Lung (tissue), 11 donors: ENCODE measurements at regions not wholly inside any gene's neighbourhood (a gene's known extent, or its start where the extent isn't known, plus 50 kb on each side); places are given as distances from the start of the nearest gene placed in this dataset.

Experiments
- ATAC-seq: fragments of 200-7000 bp; cut with Tn5 transposase; one replicate; pipeline ENCODE4 v1.9.1; 2020; ENCODE audit warnings: moderate number of reproducible peaks; ENCODE audit not compliant: insufficient read depth, low FRiP score
- DNase-seq, 3 donors: peaks; one replicate each; pipeline ENCODE4 v3.0.0-alpha.2; 2013 to 2017
- H3K27ac ChIP-seq, 2 donors: one replicate each; pipeline ENCODE4 v1.5.1; 2013; ENCODE audit warnings: mild to moderate bottlenecking in 2 of 2, moderate library complexity in 2 of 2, control low read depth in 1 of 2, inconsistent platforms in 1 of 2, low read depth in 1 of 2, low read length in 1 of 2
- H3K27me3 ChIP-seq, 3 donors: one replicate each; pipeline ENCODE4 v1.5.1; 2013; ENCODE audit warnings: low read length in 2 of 3; ENCODE audit not compliant: control insufficient read depth in 3 of 3, insufficient read depth in 3 of 3
- H3K36me3 ChIP-seq, 4 donors: one replicate each; pipeline ENCODE4 v1.5.1; 2013; ENCODE audit warnings: low read length in 4 of 4, mild to moderate bottlenecking in 1 of 4, moderate library complexity in 1 of 4; ENCODE audit not compliant: control insufficient read depth in 4 of 4, insufficient read depth in 4 of 4
- H3K4me1 ChIP-seq, 5 donors: one replicate each; pipeline ENCODE4 v1.5.1; 2013; ENCODE audit warnings: low read length in 5 of 5, mild to moderate bottlenecking in 2 of 5, moderate library complexity in 1 of 5; ENCODE audit not compliant: control insufficient read depth in 5 of 5, insufficient read depth in 5 of 5
- H3K4me3 ChIP-seq: one replicate; pipeline ENCODE4 v1.5.1; 2013; ENCODE audit warnings: mild to moderate bottlenecking, control low read depth, moderate library complexity
- H3K9ac ChIP-seq, 2 donors: one replicate each; pipeline ENCODE4 v1.5.1; 2013; ENCODE audit warnings: low read length in 2 of 2, control low read depth in 1 of 2; ENCODE audit not compliant: insufficient read depth in 1 of 2
- H3K9me3 ChIP-seq, 4 donors: one replicate each; pipeline ENCODE4 v1.5.1; 2013; ENCODE audit warnings: low read length in 3 of 4, mild to moderate bottlenecking in 1 of 4, moderate library complexity in 1 of 4; ENCODE audit not compliant: control insufficient read depth in 4 of 4, insufficient read depth in 3 of 4
- CTCF ChIP-seq: IDR thresholded peaks from 2 replicates; pipeline ENCODE4 v1.5.1; 2012; ENCODE audit warnings: mild to moderate bottlenecking; ENCODE audit errors: control extremely low read depth, extremely low read depth
- WGBS, 2 donors: extraction: QIAGEN DNeasy Blood & Tissue Kit; methylation state at CpG; one replicate each; pipeline ENCODE4 v1.1.7; 2013; 5-methylcytosine and 5-hydroxymethylcytosine counted together
- donor health status: control.
- donor health status: control.
- donor health status: Bipolar disorder and iron deficiency.
- donor health status: healthy.
- donor health status: DM: yes; HTN: yes; CAD: no.

DNA sequence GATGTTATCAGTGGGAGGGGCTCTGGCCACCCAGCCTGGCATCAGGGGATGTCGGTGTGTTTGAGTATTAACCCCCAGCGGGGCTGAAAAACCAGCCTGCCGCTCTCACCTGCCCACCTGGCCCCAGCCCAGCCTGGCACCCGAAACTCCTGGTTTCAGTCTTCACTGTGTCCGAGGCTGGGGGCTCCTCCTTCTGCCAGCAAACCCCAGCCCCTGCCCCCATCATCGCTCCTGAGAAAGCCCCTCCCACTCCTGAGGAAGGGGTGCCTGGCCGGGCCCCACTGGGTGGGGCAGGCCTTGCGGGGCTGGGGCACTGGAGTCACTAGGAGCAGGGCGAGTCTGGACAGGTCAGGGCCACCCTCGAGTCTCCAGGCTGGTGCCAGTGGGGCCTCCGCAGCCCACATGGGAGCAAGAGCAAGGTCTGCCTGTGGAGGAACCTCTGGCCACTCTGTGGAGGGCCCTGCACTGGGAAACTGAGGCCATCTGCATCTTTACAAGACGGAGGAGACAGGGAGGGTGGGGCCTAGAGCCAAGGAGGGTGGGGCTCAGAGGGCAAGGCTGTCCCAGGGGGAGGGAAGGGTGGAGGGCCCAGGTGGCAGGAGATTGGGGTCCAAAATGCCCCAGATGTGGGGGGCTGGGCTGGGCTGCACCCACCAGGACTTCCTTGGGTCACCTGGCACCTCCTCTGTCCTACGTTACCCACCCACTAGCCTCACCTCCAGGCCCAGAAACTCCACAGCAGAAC, 51.5 kb upstream of the NOTCH1 start:
- ATAC-seq (no peak), DNase-seq (no peak)
- Histone ChIP-seq H3K27ac (no peak overlapping the region), H3K4me1 (peaks cover 0 to 38% (median 3%) of the 10 kb centered on the region in 5 donors), H3K36me3 (no peaks in the 10 kb centered on the region), H3K4me3 (no peak overlapping the region), H3K9me3 (no peaks in the 10 kb centered on the region), H3K9ac (no peak overlapping the region), H3K27me3 (no peaks in the 10 kb centered on the region)
- 83 to 90% methylated on average over 13 of the region's 13 CpGs for WGBS, 2 donors
- TF ChIP-seq CTCF, result no peak

GRCh38 chr9:136596630-136597031, 50.8 kb upstream of the NOTCH1 start:
- Histone ChIP-seq H3K9me3 (no peaks in the 10 kb centered on the region), H3K9ac (no peak overlapping the region), H3K4me1 (peaks cover 0 to 36% (median 3%) of the 10 kb centered on the region in 5 donors), H3K27ac (no peak overlapping the region), H3K27me3 (no peaks in the 10 kb centered on the region), H3K36me3 (no peaks in the 10 kb centered on the region), H3K4me3 (no peak overlapping the region)
- ATAC-seq, result no peak
- no peak for TF ChIP-seq CTCF
- DNase-seq, result peak in 2 of 3 donors; percentile 53 to 64
- 88 to 95% methylated on average over 16 of the region's 16 CpGs for WGBS, 2 donors

DNA sequence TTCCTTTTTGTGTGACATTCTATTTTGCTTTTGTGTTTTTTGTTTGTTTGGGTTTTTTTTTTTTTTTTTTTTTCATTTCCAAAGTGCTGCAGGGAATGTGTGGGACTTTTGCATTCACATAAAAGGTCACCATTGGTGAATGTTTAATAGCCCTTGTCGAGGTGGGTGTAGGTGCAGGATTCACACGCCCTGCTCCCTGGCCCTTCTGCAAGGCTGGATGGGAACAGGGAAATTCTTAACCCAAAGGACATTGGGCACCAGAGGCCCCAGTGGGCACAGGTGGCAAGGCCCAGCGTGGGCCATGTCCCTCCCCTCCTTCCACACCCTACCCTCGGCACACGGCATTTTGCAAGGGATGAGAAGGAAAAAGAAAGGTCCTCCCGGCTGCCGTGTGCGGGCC, 50.4 kb upstream of the NOTCH1 start:
- WGBS, 2 donors, result 75 to 87% methylated on average over 8 of the region's 8 CpGs
- TF ChIP-seq CTCF, result no peak
- DNase-seq, result no peak

More for the DNA sequence above, 50.4 kb upstream of the NOTCH1 start:
- H3K36me3 ChIP-seq, result no peaks in the 10 kb centered on the region
- H3K27me3 ChIP-seq, result no peaks in the 10 kb centered on the region
- H3K4me3 ChIP-seq, result no peak overlapping the region
- ATAC-seq, result no peak
- H3K27ac ChIP-seq, result no peak overlapping the region
- no peaks in the 10 kb centered on the region for H3K9me3 ChIP-seq
- H3K4me1 ChIP-seq, result peaks cover 0 to 37% (median 4%) of the 10 kb centered on the region in 5 donors
- no peak overlapping the region for H3K9ac ChIP-seq
